PC-3 (cell line): ENCODE measurements at regions not wholly inside any gene's neighbourhood (a gene's known extent, or its start where the extent isn't known, plus 50 kb on each side); places are given as distances from the start of the nearest gene placed in this dataset.

ENCODE experiments used
- ATAC-seq: fragments of 200-7000 bp; cut with Tn5 transposase; 2 replicates; pipeline ENCODE4 v1.9.1; 2020; ENCODE audit warnings: mild to moderate bottlenecking, moderate library complexity
- BruUV-seq: library from RNA; stranded (reverse); fragments of 400-500 nt; replicated peaks from 2 replicates; lab custom pipeline; 2021; lab: Mats Ljungman, UMichigan
- CTCF ChIA-PET: fragments of 300-600 bp; sonication (Branson Sonifier 250); formaldehyde crosslinking; loops from one replicate; lab custom pipeline; 2022; ENCODE audit warnings: antibody characterized with exemption; lab: Charles Lee
- POLR2A ChIA-PET: fragments of 300-600 bp; sonication (Branson Sonifier 250); formaldehyde crosslinking; loops from one replicate; lab custom pipeline; 2022; ENCODE audit warnings: antibody characterized with exemption; ENCODE audit not compliant: unreplicated experiment; lab: Charles Lee
- DNase-seq: peaks from one replicate; pipeline ENCODE4 v3.0.0-alpha.2; 2015
- H2AFZ ChIP-seq: fragments of 300-600 bp; sonication (generic); 2 replicates; pipeline ENCODE4 v1.6.0; 2016; ENCODE audit warnings: antibody characterized with exemption, low read length
- H3F3A ChIP-seq: fragments of 300-600 bp; sonication (generic); one replicate; pipeline ENCODE4 v1.6.0; 2017; ENCODE audit warnings: antibody characterized with exemption, low read length, control low read depth, mild to moderate bottlenecking; ENCODE audit not compliant: unreplicated experiment
- H3K27ac ChIP-seq: fragments of 300-600 bp; sonication (generic); 2 replicates; pipeline ENCODE4 v1.5.1; 2016; ENCODE audit warnings: mild to moderate bottlenecking, low read length
- H3K27me3 ChIP-seq: fragments of 300-600 bp; sonication (generic); 2 replicates; pipeline ENCODE4 v1.6.1; 2016; ENCODE audit warnings: low read length, mixed read lengths
- H3K36me3 ChIP-seq: fragments of 300-600 bp; sonication (generic); 2 replicates; pipeline ENCODE4 v1.6.1; 2016; ENCODE audit warnings: low read depth, mixed run types, low read length, mixed read lengths
- H3K4me1 ChIP-seq: fragments of 300-600 bp; sonication (generic); 2 replicates; pipeline ENCODE4 v1.5.1; 2016; ENCODE audit warnings: low read length; ENCODE audit not compliant: insufficient read depth
- H3K4me2 ChIP-seq: fragments of 300-600 bp; sonication (generic); 2 replicates; pipeline ENCODE4 v1.6.0; 2016; ENCODE audit warnings: low read length
- H3K4me3 ChIP-seq: fragments of 300-600 bp; sonication (generic); 2 replicates; pipeline ENCODE4 v1.5.1; 2016; ENCODE audit warnings: mild to moderate bottlenecking, low read length, mixed read lengths
- H3K79me2 ChIP-seq: fragments of 300-600 bp; sonication (generic); 2 replicates; pipeline ENCODE4 v1.6.1; 2017; ENCODE audit warnings: low read length, mixed read lengths
- H3K9ac ChIP-seq: fragments of 300-600 bp; sonication (generic); 2 replicates; pipeline ENCODE4 v1.6.0; 2016; ENCODE audit warnings: mild to moderate bottlenecking, low read length
- H3K9me2 ChIP-seq: fragments of 300-600 bp; sonication (generic); replicated peaks from 2 replicates; pipeline ENCODE4 v1.6.1; 2016; ENCODE audit warnings: mixed run types, low read length, mixed read lengths
- H3K9me3 ChIP-seq: fragments of 300-600 bp; sonication (generic); 2 replicates; pipeline ENCODE4 v1.6.1; 2016; ENCODE audit warnings: low read length, mixed read lengths
- H4K20me1 ChIP-seq: fragments of 300-600 bp; sonication (generic); 2 replicates; pipeline ENCODE4 v1.6.1; 2016; ENCODE audit warnings: low read length, mixed read lengths
- CTCF ChIP-seq: fragments of 300-600 bp; sonication (generic); conservative IDR thresholded peaks from 2 replicates; pipeline ENCODE4 v1.5.1; 2017; ENCODE audit warnings: antibody characterized with exemption, low read depth, mild to moderate bottlenecking, low read length
- EZH2 ChIP-seq: fragments of 300-600 bp; sonication (generic); IDR thresholded peaks from one replicate; pipeline ENCODE4 v1.6.1; 2017; ENCODE audit warnings: antibody characterized with exemption, mild to moderate bottlenecking, low read length; ENCODE audit not compliant: unreplicated experiment
- EZH2phosphoT487 ChIP-seq: fragments of 300-600 bp; sonication (generic); IDR thresholded peaks from 2 replicates; pipeline ENCODE4 v1.6.1; 2018; ENCODE audit warnings: mild to moderate bottlenecking, antibody characterized with exemption, low read length, borderline replicate concordance
- intact Hi-C: fragments of 100-400 bp; cut with micrococcal nuclease; formaldehyde crosslinking; loops from 2 replicates; pipeline ENCODE4 v1.9.0; 2023

GRCh38 chr20:19961293-19961692 lies 55.9 kb upstream of the NAA20 start:
- Histone ChIP-seq H2AFZ (no peak overlapping the region), H3K36me3 (peaks cover 8% of the 10 kb centered on the region; the same call in 1 of the 2 replicates), H3K9ac (no peak overlapping the region), H4K20me1 (no peaks in the 10 kb centered on the region), H3K4me2 (no peak overlapping the region), H3K9me2 (no peaks in the 10 kb centered on the region), H3K4me1 (peaks cover 13% of the 10 kb centered on the region), H3F3A (no peaks in the 10 kb centered on the region), H3K79me2 (no peaks in the 10 kb centered on the region), H3K27me3 (no peaks in the 10 kb centered on the region), H3K4me3 (no peak overlapping the region), H3K9me3 (no peaks in the 10 kb centered on the region), H3K27ac (no peak overlapping the region)
- intact Hi-C loops, result no loop called here
- POLR2A ChIA-PET, result no interaction called here
- DNase-seq, result no peak
- no peak for TF ChIP-seq EZH2
- TF ChIP-seq EZH2phosphoT487, result no peak
- no peak for TF ChIP-seq CTCF
- no TSS peak for BruUV-seq
- CTCF ChIA-PET, result no interaction called here
- ATAC-seq, result no peak

GRCh38 chr20:19962958-19963357 lies 54.2 kb upstream of the NAA20 start:
- Histone ChIP-seq H3K9me2 (no peaks in the 10 kb centered on the region), H3K4me3 (no peak overlapping the region), H3K4me1 (peaks cover 13% of the 10 kb centered on the region), H3K4me2 (no peak overlapping the region), H3K9ac (no peak overlapping the region), H3F3A (no peaks in the 10 kb centered on the region), H2AFZ (no peak overlapping the region), H3K9me3 (no peaks in the 10 kb centered on the region), H3K27ac (no peak overlapping the region), H4K20me1 (no peaks in the 10 kb centered on the region), H3K27me3 (no peaks in the 10 kb centered on the region), H3K79me2 (no peaks in the 10 kb centered on the region), H3K36me3 (peaks cover 8% of the 10 kb centered on the region; the same call in 1 of the 2 replicates)
- CTCF ChIA-PET, result interaction anchor here (0.7 kb wide), 1 partner anchor 47 kb away, joined by 4 read pairs; no protein-coding TSS in a partner anchor
- intact Hi-C loops, result no loop called here
- POLR2A ChIA-PET, result no interaction called here
- DNase-seq, result no peak
- BruUV-seq, result no TSS peak
- no peak for ATAC-seq
- TF ChIP-seq CTCF (no peak), EZH2 (no peak), EZH2phosphoT487 (no peak)
